Panc1 (cell line): ENCODE measurements at regions not wholly inside any gene's neighbourhood (a gene's known extent, or its start where the extent isn't known, plus 50 kb on each side); places are given as distances from the start of the nearest gene placed in this dataset.

Experiments used
- ATAC-seq: fragments of 200-7000 bp; cut with Tn5 transposase; 2 replicates; pipeline ENCODE4 v1.9.1; 2020; ENCODE audit warnings: mild to moderate bottlenecking, moderate library complexity
- BruUV-seq: library from RNA; stranded (reverse); fragments of 400-500 nt; replicated peaks from 2 replicates; lab custom pipeline; 2021; lab: Mats Ljungman, UMichigan
- CTCF ChIA-PET: fragments of 300-600 bp; sonication (Branson Sonifier 250); formaldehyde crosslinking; loops from one replicate; lab custom pipeline; 2022; ENCODE audit warnings: antibody characterized with exemption; lab: Charles Lee
- POLR2A ChIA-PET: fragments of 300-600 bp; sonication (Branson Sonifier 250); formaldehyde crosslinking; loops from one replicate; lab custom pipeline; 2022; ENCODE audit warnings: antibody characterized with exemption; lab: Charles Lee
- DNase-seq: peaks from one replicate; pipeline ENCODE4 v3.0.0-alpha.2; 2010; ENCODE audit warnings: low read depth, low spot score
- H3K27ac ChIP-seq: 2 replicates; pipeline ENCODE4 v1.5.1; 2011; ENCODE audit warnings: mild to moderate bottlenecking, low read length, inconsistent platforms
- H3K27me3 ChIP-seq: fragments of 200-500 bp; sonication (Bioruptor generic); 2 replicates; pipeline ENCODE4 v1.6.0; 2014; ENCODE audit warnings: low read length, inconsistent platforms; ENCODE audit not compliant: control insufficient read depth, insufficient read depth
- H3K36me3 ChIP-seq: fragments of 200-500 bp; sonication (Bioruptor generic); 2 replicates; pipeline ENCODE4 v1.5.1; 2014; ENCODE audit warnings: inconsistent platforms, mild to moderate bottlenecking, low read length, moderate library complexity; ENCODE audit not compliant: control insufficient read depth, insufficient read depth
- H3K4me1 ChIP-seq: 2 replicates; pipeline ENCODE4 v1.5.1; 2011; ENCODE audit warnings: inconsistent platforms, mild to moderate bottlenecking, low read length, moderate library complexity; ENCODE audit not compliant: control insufficient read depth, insufficient read depth
- H3K4me3 ChIP-seq, 2 experiments: 2 replicates each; pipeline ENCODE4 v1.5.1; 2011 to 2012; ENCODE audit warnings: low read depth in 2 of 2, low read length in 2 of 2, mild to moderate bottlenecking in 2 of 2, inconsistent platforms in 1 of 2, moderate library complexity in 1 of 2
- H3K9me3 ChIP-seq: fragments of 200-500 bp; sonication (Bioruptor generic); 2 replicates; pipeline ENCODE4 v1.5.1; 2014; ENCODE audit warnings: low read depth, mild to moderate bottlenecking, inconsistent platforms, low read length, moderate library complexity; ENCODE audit not compliant: control insufficient read depth, insufficient read depth
- POLR2AphosphoS5 ChIP-seq: IDR thresholded peaks from 2 replicates; pipeline ENCODE4 v1.6.1; 2012; ENCODE audit warnings: mild to moderate bottlenecking, low read depth, low read length, moderate library complexity
- REST ChIP-seq, 2 experiments: IDR thresholded peaks; 2 replicates each; pipeline ENCODE4 v1.6.1; 2011 to 2012; ENCODE audit warnings: low read depth in 2 of 2, control low read depth in 1 of 2, low read length in 1 of 2, mild to moderate bottlenecking in 1 of 2, moderate library complexity in 1 of 2; ENCODE audit not compliant: insufficient read depth in 1 of 2
- SIN3A ChIP-seq: IDR thresholded peaks from 2 replicates; pipeline ENCODE4 v1.6.1; 2012; ENCODE audit warnings: low read depth, mild to moderate bottlenecking, low read length, moderate library complexity, borderline replicate concordance; ENCODE audit not compliant: insufficient read depth
- TCF7L2 ChIP-seq: IDR thresholded peaks from 2 replicates; pipeline ENCODE4 v1.6.1; 2011; ENCODE audit warnings: mild to moderate bottlenecking, low read depth, low read length, inconsistent platforms
- in situ Hi-C: cut with HindIII; loops from 2 replicates; pipeline ENCODE4 v1.10.0; 2016; ENCODE audit warnings: low sequenced_read_pairs, low pct_unique_long_range_greater_than_20kb
- intact Hi-C: fragments of 100-400 bp; cut with micrococcal nuclease; formaldehyde crosslinking; loops from one replicate; pipeline ENCODE4 v1.10.0; 2022; ENCODE audit not compliant: unreplicated experiment
- TF ChIP-seq, protein P1 (sequence below): fragments of 450-650 bp; IDR thresholded peaks from 2 replicates; pipeline ENCODE4 v1.5.1; 2017; ENCODE audit warnings: mild to moderate bottlenecking

- no peak for DNase-seq
- Histone ChIP-seq H3K36me3 (no peaks in the 10 kb centered on the region), H3K9me3 (no peaks in the 10 kb centered on the region), H3K4me3 (no peak overlapping the region), H3K27me3 (no peaks in the 10 kb centered on the region; the same call in none of the 2 replicates), H3K27ac (no peak overlapping the region), H3K4me1 (no peaks in the 10 kb centered on the region)
- in situ Hi-C loops (no loop called here), intact Hi-C loops (no loop called here)
- TF ChIP-seq POLR2AphosphoS5 (no peak), SIN3A (no peak), TCF7L2 (no peak), REST (IDR thresholded peaks at IDR 0.05; ENCODE audit: insufficient read depth in 1 of 2, low read depth in 2 of 2, low read length in 1 of 2) (no peak)
- TF ChIP-seq, protein P1, sequence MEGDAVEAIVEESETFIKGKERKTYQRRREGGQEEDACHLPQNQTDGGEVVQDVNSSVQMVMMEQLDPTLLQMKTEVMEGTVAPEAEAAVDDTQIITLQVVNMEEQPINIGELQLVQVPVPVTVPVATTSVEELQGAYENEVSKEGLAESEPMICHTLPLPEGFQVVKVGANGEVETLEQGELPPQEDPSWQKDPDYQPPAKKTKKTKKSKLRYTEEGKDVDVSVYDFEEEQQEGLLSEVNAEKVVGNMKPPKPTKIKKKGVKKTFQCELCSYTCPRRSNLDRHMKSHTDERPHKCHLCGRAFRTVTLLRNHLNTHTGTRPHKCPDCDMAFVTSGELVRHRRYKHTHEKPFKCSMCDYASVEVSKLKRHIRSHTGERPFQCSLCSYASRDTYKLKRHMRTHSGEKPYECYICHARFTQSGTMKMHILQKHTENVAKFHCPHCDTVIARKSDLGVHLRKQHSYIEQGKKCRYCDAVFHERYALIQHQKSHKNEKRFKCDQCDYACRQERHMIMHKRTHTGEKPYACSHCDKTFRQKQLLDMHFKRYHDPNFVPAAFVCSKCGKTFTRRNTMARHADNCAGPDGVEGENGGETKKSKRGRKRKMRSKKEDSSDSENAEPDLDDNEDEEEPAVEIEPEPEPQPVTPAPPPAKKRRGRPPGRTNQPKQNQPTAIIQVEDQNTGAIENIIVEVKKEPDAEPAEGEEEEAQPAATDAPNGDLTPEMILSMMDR = no peak
- POLR2A ChIA-PET = no interaction called here
- BruUV-seq = no TSS peak
- ATAC-seq = no peak
- CTCF ChIA-PET = no interaction called here
Measured at GRCh38 chr12:39040275-39040674, 134.9 kb upstream of the CPNE8 start.

DNA sequence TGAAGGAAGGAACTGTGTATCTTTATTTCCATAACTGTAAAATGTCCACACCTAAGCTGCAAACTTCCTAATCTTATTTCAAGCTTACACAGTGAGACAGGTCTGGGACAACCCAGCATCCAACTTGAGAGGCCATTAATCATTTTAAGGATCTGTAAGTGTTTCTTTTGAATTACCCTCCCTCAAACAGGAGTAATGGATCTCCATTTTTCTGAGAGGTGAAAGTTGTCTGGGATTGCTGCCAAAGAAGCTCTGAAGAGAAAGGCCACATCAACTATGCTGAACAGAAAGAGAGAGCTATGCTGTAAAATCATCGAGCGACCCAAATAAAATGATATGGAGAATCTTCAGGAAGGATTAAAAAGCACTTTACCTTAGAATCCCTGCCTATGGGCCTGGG is 131.7 kb upstream of the CPNE8 start:
- intact Hi-C loops = no loop called here

More for the DNA sequence above, 131.7 kb upstream of the CPNE8 start:
- ATAC-seq (no peak), DNase-seq (no peak)
- ChIA-PET CTCF (no interaction called here), POLR2A (no interaction called here)
- BruUV-seq = no TSS peak
- TF ChIP-seq TCF7L2 (no peak), REST (IDR thresholded peaks at IDR 0.05; ENCODE audit: insufficient read depth in 1 of 2, low read depth in 2 of 2, low read length in 1 of 2) (no peak), POLR2AphosphoS5 (no peak), SIN3A (no peak)
- TF ChIP-seq, protein P1 = no peak
- H3K27me3 ChIP-seq = no peaks in the 10 kb centered on the region; the same call in 1 of the 2 replicates
- in situ Hi-C loops = no loop called here
- no peaks in the 10 kb centered on the region for H3K36me3 ChIP-seq
- H3K9me3 ChIP-seq = no peaks in the 10 kb centered on the region
- H3K4me1 ChIP-seq = no peaks in the 10 kb centered on the region
- no peak overlapping the region for H3K4me3 ChIP-seq
- no peak overlapping the region for H3K27ac ChIP-seq
